ENCODE measurements at regions not wholly inside any gene's neighbourhood (a gene's known extent, or its start where the extent isn't known, plus 50 kb on each side); places are given as distances from the start of the nearest gene placed in this dataset.
A peak's percentile ranks its signal among the peaks of the same experiment; 100 is the strongest.
"Not testable (repeated sequence)": the region's sequence is repeated elsewhere in the genome, so short reads cannot be mapped to it uniquely, and the experiment has no call there.

DNA sequence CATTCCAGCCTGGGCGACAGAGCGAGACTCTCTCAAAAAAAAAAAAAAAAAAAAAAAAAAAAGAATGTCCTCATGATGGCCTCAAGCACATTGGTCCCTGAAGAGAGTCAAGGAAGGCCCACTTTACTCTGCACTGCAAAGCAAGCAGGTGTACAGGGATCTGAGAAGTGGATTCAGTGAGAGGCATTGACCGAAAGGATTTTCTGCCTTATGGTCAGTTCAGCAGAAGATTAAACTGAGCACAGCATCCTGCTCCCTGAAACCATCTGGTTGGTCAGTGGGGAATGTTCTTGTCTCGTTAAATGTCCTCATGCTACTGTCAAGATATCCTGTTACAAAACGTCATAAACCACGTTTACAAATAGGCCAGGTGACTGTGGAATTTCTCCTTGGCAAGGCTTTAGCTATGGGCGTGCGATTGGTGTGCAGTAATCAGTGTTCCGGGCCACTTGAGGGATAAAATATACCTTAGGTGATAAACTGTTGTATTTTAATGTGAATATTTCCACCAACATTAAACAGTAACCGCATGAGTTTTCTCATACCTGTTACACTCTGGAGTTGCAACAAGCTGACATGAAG, 195.0 kb downstream of the ADRA2C start:
- intact Hi-C loops (cut with DNase I); DNase-seq; H3K9me3 ChIP-seq; H3K36me3 ChIP-seq; H3K27me3 ChIP-seq; H3K9ac ChIP-seq (ENCODE audit: low read depth in 2 of 2, low read length in 2 of 2); H3K4me3 ChIP-seq; H3K27ac ChIP-seq; H3K4me1 ChIP-seq: not testable (repeated sequence)

DNA sequence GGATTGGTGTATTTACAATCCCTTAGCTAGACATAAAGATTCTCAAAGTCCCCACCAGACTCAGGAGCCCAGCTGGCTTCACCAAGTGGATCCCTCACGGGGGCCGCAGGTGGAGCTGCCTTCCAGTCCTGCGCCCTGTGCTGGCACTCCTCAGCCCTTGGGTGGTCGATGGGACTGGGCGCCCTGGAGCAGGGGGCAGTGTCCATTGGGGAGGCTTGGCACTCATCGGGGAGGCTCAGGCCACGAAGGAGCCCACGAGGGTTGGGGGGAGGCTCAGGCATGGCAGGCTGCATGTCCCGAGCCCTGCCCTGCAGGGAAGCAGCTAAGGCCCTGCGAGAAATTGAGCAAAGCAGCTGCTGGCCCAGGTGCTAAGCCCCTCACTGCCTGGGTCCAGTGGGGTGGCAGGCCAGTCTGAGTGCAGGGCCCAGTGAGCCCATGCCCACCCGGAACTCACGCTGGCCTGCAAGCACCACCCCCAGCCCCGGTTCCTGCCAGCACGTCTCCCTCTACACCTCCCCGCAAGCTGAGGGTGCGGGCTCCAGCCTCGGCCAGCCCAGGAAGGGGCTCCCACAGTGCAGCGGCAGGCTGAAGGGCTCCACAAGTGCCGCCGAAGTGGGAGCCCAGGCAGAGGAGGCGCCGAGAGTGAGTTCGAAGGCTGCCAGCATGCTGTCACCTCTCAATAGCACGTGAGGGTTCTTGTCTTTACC, 198.5 kb downstream of the ADRA2C start:
- DNase-seq; H3K9ac ChIP-seq (ENCODE audit: low read depth in 2 of 2, low read length in 2 of 2); H3K27me3 ChIP-seq; H3K9me3 ChIP-seq; H3K36me3 ChIP-seq; H3K27ac ChIP-seq; intact Hi-C loops (cut with DNase I); H3K4me1 ChIP-seq; H3K4me3 ChIP-seq: not testable (repeated sequence)

DNA sequence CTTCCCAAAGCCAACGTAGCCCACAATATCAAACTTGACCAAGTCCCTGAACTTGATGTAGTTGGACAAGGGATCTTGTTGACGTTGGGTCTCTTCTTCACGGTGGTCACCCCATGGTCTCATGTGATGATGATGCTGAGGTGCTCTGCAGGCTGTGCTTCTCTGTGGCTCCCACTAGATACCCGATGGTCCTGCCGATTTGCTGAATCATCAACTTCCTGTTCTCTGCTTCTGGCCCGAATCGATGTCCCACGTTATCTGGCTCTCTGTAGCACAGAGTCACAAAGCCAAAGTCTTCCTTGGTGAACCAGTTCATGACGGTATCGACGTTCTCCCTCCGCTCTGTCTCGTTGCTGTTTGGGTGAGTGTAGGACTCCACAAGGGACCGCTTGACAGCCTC, 201.0 kb downstream of the ADRA2C start:
- intact Hi-C loops (cut with DNase I) = not testable (repeated sequence)

DNA sequence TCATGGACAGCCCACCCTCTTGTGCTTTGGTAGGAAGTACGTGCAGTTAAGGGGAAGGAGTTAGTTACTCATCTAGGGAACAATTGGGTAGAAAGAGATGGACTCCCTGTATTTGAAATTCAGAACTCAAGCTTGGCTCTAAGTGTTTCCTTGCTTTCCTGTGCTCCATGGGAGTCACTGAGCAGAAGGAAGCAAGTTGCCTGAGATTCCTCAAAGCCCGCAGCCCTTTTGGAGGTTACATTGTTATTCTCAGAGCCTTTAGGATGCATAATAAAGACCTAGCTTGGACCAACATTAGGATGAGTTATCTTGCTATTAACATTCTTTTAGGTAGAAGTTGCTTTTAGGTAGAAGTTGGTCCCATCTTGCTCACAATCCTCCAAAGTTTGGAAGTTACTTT, 206.4 kb downstream of the ADRA2C start:
- H3K9me3 ChIP-seq; H3K36me3 ChIP-seq; H3K4me1 ChIP-seq; H3K27ac ChIP-seq; H3K9ac ChIP-seq (ENCODE audit: low read depth in 2 of 2, low read length in 2 of 2); DNase-seq; H3K4me3 ChIP-seq; intact Hi-C loops (cut with DNase I); H3K27me3 ChIP-seq: not testable (repeated sequence)

More for the DNA sequence above, 201.0 kb downstream of the ADRA2C start:
- H3K4me3 ChIP-seq; H3K9me3 ChIP-seq; H3K9ac ChIP-seq (ENCODE audit: low read depth in 2 of 2, low read length in 2 of 2); H3K4me1 ChIP-seq; H3K27me3 ChIP-seq; DNase-seq; H3K27ac ChIP-seq; H3K36me3 ChIP-seq: not testable (repeated sequence)

DNA sequence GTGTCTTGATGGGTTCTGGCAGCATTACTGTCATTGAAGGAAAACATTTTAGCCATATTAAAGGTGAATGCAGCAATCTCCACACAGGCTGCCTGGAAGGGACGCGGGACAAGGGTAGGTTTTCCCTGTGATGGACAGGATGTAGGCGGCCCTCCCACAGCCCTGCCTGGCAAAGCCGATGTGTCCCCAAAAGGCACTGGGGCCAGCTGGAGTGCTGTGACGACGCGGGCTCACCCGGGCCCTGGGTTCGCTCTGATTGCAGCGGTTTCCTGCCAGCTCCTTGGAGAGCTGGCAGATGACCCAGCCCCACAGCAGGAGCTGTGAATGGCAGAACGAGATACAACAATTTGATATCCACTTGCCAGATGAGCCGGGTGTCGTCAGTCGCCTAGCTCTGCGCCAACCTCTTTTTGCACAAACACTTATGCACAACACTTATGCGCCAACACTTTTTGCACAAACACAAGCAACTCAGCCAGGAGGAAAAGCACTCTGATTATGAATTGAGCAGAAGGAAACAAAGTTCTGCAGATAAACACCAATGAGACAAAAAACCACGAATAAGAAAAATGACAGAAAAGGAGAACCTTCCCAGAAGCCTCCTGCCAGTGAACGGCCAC, 207.5 kb downstream of the ADRA2C start:
- DNase-seq; H3K9me3 ChIP-seq; H3K27me3 ChIP-seq; H3K4me3 ChIP-seq; H3K36me3 ChIP-seq; H3K9ac ChIP-seq (ENCODE audit: low read depth in 2 of 2, low read length in 2 of 2); H3K4me1 ChIP-seq; H3K27ac ChIP-seq; intact Hi-C loops (cut with DNase I): not testable (repeated sequence)

DNA sequence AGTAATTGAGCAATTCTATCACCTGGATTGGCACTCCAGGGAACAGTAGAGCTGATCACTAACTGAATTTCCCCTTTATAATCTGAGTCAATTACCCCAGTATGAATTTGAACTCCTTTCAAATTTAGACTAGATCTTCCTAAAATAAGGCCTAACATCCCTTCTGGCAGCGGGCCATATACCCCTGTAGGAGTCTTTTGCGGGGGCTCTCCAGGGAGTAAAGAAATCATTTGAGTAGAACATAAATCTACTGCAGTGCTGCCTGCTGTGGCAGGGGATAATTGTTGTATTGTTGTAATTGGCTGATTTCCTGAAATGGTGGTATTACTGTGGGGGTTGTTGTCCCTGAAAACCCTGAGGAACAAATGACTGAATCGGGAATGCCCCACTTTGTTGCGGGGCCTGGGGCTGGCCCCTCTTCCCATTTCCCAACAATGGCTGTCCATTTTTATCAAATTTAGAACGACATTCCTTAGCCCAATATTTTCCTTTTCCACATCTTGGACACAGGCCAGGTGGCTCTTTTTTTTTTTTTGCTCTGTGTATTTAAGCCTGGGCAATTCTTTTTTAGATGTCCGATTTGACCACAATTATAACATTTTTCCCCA, 217.4 kb downstream of the ADRA2C start:
- not testable (repeated sequence) for H3K4me3 ChIP-seq; H3K9me3 ChIP-seq; DNase-seq; H3K4me1 ChIP-seq; H3K27me3 ChIP-seq; H3K27ac ChIP-seq; H3K36me3 ChIP-seq; H3K9ac ChIP-seq (ENCODE audit: low read depth in 2 of 2, low read length in 2 of 2)
- intact Hi-C loops (cut with DNase I) = loop anchor here (10.0 kb wide), 1 partner anchor 121 kb away; no protein-coding TSS in a partner anchor

DNA sequence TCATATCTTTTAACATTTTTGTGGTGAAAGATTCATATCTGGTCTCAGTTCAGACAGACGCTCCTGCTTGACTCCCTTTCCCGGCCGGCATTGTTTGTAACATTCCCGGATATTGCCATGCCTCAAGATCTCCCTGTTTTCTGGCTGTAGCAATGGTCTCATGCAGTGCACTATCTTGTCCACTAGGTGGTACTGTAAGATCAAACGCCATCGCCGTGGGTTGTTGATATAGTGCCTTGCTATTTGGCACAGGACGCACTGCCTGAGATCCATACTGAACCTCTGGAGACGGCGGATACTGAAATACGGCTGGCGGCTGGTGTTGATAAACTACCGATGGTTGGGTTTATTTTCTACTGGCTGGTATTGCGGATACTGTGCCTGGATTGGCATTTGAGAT, 218.6 kb downstream of the ADRA2C start:
- not testable (repeated sequence) for H3K27ac ChIP-seq; H3K4me1 ChIP-seq; H3K36me3 ChIP-seq; H3K4me3 ChIP-seq; H3K27me3 ChIP-seq; DNase-seq; H3K9ac ChIP-seq (ENCODE audit: low read depth in 2 of 2, low read length in 2 of 2); H3K9me3 ChIP-seq
- intact Hi-C loops (cut with DNase I) = loop anchor here (10.0 kb wide), 1 partner anchor 120 kb away; no protein-coding TSS in a partner anchor
- TF ChIP-seq, protein P1, sequence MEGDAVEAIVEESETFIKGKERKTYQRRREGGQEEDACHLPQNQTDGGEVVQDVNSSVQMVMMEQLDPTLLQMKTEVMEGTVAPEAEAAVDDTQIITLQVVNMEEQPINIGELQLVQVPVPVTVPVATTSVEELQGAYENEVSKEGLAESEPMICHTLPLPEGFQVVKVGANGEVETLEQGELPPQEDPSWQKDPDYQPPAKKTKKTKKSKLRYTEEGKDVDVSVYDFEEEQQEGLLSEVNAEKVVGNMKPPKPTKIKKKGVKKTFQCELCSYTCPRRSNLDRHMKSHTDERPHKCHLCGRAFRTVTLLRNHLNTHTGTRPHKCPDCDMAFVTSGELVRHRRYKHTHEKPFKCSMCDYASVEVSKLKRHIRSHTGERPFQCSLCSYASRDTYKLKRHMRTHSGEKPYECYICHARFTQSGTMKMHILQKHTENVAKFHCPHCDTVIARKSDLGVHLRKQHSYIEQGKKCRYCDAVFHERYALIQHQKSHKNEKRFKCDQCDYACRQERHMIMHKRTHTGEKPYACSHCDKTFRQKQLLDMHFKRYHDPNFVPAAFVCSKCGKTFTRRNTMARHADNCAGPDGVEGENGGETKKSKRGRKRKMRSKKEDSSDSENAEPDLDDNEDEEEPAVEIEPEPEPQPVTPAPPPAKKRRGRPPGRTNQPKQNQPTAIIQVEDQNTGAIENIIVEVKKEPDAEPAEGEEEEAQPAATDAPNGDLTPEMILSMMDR (IDR thresholded peaks at IDR 0.05) = peak; percentile 37

DNA sequence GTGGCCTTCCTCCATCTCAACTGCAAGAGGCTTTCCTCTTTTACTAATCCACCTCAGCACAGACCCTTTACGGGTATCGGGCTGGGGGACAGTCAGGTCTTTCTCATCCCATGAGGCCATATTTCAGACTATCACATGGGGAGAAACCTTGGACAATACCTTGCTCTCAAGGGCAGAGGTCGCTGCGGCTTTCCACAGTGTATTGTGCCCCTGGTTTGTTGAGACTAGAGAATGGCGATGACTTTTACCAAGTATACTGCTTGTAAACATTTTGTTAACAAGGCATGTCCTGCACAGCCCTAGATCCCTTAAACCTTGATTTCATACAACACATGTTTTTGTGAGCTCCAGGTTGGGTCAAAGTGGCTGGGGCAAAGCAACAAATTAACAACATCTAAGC, 220.2 kb downstream of the ADRA2C start:
- H3K27ac ChIP-seq; H3K4me1 ChIP-seq; H3K9me3 ChIP-seq; H3K9ac ChIP-seq (ENCODE audit: low read depth in 2 of 2, low read length in 2 of 2); DNase-seq; H3K36me3 ChIP-seq; H3K27me3 ChIP-seq; H3K4me3 ChIP-seq: not testable (repeated sequence)
- intact Hi-C loops (cut with DNase I) = loop anchor here (10.0 kb wide), 1 partner anchor 118 kb away; no protein-coding TSS in a partner anchor

DNA sequence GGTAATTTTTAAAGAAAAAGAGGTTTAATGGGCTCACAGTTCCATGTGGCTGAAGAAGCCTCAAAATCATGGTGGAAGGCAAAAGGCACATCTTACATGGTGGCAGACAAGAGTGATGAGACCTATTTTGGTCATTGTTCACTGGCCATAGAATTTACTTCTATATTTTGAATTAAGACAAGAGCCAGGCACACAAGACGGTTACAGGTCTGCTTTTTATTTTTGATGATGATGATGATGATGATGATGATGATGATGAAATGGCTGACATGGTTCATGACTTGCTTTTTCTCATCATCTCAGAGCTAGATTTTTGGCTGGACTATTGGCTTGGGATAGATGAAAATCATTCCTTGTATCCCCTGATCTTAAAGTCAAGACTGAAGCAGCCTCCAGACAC, 229.3 kb downstream of the OTOP1 start:
- DNase-seq; H3K4me3 ChIP-seq; H3K9me3 ChIP-seq; intact Hi-C loops (cut with DNase I); H3K27ac ChIP-seq; H3K9ac ChIP-seq (ENCODE audit: low read depth in 2 of 2, low read length in 2 of 2); H3K27me3 ChIP-seq; H3K4me1 ChIP-seq; H3K36me3 ChIP-seq: not testable (repeated sequence)

DNA sequence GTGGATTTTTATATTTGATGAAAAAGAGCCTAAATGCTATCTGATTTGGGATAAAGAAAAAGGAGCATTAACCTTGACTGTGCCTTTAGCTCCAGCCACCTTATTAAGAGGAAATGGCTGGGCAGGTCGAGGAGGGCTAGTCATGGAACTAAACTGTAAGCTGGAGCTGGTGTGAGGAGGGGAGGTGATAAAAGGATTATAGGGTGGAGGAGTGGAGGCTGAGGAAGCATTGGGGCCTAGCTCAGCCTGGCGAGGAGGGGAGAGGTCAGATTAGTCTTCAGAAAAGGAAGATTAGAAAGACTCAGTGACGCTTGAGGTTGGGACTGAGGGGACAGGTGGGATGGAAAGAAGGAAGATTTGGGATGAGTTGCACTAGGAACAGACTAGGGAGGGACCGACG, 222.7 kb downstream of the OTOP1 start:
- H3K9ac ChIP-seq (ENCODE audit: low read depth in 2 of 2, low read length in 2 of 2); H3K36me3 ChIP-seq; DNase-seq; H3K4me1 ChIP-seq; H3K4me3 ChIP-seq; H3K9me3 ChIP-seq; intact Hi-C loops (cut with DNase I); H3K27me3 ChIP-seq; H3K27ac ChIP-seq: not testable (repeated sequence)

DNA sequence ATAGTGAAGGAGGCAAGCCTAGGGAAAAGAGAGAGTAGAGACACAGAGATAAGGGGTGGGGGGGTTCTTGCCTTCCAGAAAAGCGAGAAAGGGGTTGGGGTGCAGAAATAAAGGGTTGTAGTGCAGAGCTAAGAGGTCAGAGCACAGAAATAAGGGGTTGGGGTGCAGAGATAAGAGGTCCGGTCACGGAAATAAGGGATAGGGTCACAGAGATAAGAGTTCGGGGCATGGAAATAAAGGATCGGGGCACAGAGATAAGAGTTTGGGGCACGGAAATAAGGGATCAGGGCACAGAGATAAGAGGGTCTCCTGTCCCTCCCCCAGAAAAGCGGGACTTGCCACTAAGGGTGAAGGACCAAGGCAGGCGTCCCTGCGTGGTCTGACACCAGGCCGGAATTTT, 222.0 kb downstream of the OTOP1 start:
- H3K4me3 ChIP-seq; H3K27ac ChIP-seq; intact Hi-C loops (cut with DNase I); DNase-seq; H3K9me3 ChIP-seq; H3K4me1 ChIP-seq; H3K27me3 ChIP-seq; H3K9ac ChIP-seq (ENCODE audit: low read depth in 2 of 2, low read length in 2 of 2); H3K36me3 ChIP-seq: not testable (repeated sequence)

DNA sequence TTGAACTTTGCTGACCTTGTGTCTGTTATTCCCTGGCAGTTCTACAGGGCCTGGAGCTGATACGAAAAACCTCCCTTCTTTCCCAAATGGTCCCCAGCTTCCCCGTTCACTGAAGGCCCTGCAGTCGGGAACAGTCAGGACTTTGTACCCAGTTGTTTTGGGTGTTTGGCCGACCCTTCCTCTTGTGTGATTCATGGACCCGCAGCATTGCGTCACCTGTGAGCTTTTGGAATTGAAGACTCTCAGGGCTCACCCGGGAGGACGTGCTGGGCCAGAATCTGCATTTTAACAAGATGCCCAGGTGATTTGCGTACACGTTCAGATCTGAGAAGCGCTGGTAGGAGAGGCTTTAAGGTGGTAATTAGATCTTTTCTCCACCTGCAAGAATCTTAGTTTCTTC, 220.4 kb downstream of the OTOP1 start:
- H3K27ac ChIP-seq; H3K4me1 ChIP-seq; H3K27me3 ChIP-seq; H3K9ac ChIP-seq (ENCODE audit: low read depth in 2 of 2, low read length in 2 of 2); DNase-seq; H3K9me3 ChIP-seq; intact Hi-C loops (cut with DNase I); H3K4me3 ChIP-seq; H3K36me3 ChIP-seq: not testable (repeated sequence)

Measured in colonic mucosa (tissue), 4 donors.